ENCODE measurements at regions not wholly inside any gene's neighbourhood (a gene's known extent, or its start where the extent isn't known, plus 50 kb on each side); places are given as distances from the start of the nearest gene placed in this dataset.

DNA sequence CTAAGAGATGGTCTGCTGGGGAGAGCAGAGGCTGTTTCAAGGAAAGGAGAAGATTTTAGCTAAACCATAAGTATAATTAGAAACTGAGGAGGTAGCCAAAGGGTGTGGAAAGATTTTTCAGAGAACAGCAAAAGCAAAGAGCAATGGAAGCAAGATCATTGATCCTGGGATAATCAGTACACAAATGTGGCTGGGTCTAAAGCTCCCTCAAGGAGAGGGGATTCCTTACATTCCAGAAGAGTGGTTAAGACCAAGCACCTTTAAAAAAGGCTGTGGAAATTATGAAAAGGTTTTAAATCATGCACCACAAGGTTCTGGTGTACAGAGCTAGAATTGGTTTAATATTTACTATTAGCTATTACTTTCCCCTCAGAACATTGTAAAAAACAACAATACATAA lies 246.0 kb upstream of the UBE2E3 start:
- DNase-seq: no peak

DNA sequence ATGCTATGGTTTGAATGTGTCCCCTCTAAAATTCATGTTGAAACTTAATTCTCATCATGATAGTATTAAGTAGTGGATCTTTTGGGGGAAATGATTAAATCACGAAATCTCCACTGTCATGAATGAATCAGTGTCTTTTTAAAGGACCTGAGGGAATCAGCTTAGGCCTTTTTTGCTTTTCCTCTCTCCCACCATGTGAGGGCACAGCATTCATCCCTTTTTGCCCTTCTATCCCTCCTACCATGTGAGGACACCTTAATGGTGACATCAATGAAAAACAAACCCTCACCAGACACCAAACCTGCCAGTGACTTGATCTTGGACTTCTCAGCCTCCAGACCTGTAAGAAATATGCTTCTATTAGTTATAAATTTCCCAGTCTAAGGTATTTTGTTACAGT lies 247.1 kb upstream of the UBE2E3 start:
- no peak for DNase-seq

DNA sequence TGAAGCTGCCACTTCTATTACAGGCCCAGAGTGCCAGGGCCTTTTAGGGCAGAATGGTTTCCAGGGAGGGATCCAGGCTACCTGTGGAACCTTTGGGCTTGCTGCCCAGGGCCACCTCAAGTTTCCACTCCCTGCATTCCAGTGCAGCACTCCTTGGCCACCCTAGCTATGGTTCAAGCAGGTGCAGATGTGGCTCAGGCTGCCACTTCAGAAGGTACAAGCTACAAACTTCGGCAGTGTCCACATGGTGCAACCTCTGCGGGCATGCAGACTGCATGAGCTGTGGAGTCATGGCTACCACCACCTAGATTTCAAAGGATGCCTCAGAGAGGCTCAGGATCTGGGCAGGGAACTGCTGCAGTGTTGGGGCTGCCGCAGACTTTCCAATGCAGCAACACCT lies 248.1 kb upstream of the UBE2E3 start:
- DNase-seq: no peak

DNA sequence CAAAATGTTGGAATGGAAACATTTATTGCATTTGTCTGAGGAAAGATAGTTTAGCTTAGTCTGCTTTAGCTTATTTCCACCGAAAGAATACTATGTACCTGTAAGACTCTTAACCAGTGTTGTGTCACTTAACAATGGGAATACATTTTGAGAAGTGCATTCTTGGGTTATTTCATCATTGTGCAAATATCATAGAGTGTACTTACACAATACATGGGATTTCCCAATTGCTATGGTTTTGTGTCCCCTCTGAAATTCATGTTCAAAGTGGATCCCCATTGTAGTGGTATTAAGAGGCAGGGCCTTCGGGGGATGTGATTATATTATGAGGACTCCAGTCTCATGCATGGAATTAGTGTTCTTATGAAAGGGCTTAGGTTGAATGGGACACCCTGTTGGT lies 249.4 kb upstream of the UBE2E3 start:
- DNase-seq: no peak

DNA sequence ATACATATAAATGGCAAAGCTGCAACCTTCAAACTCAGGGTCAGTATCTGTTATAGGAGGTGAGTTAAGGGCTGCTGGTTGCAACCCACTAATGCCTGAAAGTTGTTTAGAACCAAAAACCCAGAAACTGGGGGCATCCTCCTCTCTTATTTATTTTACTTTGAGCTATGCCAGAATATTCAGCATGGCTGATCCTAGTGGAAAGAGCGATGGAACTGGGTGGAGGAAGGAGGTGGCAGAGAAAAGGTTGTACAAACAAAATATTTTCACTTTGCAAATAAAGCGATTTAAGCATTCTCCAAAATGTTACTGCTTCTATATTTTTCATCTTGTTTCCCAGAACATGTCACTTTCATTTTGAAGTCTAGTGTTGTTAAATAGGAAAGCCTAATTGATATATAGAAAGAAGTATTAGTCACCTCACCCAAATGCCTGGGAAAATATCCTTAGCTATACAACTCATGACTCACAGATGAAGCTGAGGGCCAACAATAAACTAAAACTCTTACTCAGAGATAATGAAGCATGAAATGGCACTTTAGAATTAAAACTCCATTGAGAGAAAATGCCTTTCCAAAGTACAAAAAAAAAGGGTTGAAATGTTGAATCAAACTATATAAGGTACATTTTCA lies 251.4 kb upstream of the UBE2E3 start:
- no peak for DNase-seq

DNA sequence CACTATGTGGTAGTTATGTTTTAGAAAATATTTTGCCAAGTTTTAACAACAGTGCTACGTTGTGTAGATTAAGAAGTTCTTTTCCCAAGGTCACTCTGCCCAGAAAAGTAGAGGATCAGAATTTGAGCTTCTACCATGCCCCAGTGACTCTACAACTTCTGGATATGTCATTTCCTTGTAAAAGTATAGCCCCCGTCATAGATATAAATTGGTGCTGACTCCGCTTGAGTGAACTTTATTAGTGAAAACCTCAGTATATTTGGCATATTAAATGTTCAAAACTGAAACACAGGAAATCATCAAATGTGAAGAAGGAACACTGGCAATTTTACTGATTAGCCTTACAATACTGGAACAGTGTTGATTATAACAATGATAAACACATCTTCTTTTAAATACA lies 256.7 kb upstream of the UBE2E3 start:
- DNase-seq: no peak

DNA sequence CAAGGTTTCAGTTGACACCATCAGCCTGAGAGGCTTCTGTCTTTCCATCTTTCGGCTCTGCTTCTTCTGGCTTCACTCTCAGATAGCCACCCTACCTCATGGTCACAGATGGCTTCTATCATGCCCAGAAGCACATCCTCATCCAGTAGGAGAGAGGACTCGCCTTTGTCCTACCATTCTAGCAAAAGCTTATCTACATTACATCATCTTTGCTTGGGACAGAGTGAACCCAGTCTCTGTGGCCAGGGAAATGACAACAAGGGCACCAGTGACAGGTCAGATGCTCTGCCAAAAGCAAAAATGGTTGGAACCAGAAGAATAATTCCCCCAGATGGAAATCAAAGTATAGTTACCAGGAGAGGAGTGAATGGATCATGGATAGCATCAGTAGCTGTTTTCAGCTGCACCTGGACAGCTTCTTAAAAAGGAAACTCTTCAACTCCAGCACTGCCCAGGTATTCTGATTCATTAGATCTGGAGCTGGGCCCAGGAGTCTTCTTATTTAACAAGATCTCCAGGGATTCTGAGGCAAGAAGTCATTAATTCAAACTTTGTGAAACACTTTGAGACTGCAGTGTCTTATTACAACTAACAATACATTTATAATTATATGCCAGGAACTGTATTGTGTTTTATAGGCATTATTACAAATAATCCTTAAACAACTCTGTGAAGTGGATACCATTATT lies 257.7 kb upstream of the UBE2E3 start:
- no peak for DNase-seq

DNA sequence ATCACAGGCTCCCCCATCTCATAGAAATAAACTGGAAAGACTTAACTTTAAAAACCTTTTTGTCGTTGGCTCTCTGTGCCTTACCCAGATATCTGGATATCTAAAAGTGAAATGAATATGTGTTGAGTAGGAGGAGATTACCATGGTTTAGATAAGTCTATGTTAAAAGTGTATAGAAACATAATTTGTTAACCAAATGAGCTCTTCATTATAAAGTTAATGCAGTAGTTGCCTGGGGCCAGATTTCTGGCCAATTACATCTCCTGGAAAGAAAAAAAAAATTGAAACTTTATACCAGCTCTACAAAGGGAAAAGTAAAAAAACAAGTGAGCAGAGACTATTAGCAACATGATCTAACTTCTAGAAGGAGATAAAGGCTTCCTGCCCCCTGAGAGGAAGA lies 259.6 kb upstream of the UBE2E3 start:
- DNase-seq: no peak

DNA sequence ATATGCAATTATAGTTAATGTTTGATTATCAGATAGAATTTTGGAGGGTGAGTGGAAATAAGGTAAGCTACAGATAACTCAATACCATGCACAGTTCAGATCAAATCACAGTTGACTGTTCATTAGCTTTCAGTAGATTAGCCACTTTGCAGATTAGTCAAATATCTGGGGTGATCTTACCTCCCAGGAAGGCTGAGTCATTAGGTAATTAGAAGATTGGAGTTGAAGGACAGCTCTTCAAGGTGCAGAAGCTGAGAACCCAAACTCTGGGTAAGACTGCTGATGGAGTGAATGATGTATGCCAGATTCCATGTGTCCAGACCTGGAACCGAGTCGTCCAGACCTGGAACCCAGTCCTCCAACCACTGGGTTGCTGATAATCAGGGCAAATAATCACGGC lies 262.8 kb upstream of the UBE2E3 start:
- DNase-seq: no peak

DNA sequence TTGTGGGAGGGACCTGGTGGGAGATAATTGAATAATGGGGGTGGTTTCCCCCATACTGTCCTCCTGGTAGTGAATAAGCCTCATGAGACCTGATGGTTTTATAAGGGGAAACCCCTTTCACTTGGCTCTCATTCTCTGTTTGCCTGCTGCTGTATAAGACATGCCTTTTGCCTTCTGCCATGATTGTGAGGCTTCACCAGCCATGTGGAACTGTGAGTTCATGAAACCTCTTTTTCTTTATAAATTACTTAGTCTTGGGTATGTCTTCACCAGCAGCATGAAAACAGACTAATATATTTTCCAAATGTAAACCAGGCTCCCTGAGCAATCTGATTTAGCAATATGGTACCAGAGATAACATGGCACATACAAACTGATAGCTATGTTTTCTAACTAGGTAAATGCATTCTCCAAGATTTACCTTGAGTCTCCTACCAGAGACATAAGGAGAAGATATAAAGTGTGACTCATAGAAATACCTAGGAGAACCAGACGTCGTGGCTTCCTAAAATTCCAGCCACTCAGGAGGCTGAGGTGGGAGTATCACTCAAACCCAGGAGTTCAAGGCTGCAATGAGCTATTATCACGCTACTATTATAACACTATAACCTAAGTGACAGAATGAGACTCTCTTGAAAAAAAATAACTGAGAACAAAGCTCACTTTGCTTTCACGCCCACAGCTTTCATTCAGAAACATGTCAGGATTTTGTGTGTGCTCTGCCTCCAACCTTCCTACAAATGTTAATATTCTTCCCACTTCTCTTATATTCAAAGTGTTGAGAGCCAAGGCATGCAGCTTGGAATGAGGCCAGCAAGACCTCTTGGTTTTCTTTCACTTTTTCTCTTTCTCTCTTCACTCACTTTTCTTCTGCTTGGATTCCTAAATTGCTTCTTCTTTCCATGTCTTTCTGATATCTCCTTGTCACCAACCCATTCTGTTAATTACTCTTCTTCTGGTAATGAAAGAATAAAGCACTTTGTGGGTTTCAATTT lies 263.9 kb upstream of the UBE2E3 start:
- no peak for DNase-seq

DNA sequence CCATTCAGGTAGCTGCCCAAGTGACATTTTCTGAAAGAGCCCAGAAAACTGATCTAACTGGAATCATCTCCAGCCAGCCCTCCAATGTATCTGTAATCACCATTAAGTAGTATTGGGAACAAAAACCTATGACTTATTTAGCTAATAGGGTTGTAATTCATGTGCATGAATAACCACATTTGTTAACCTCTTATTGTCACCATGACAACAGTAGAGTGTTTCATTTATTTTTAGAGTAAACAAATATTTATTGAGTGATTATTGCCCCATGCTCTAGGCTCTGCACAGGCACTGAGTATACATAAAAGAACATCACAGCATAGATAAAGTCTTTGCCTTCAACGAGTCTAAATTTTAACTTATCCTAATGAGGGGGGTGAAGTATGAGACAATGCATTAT lies 265.4 kb upstream of the UBE2E3 start:
- DNase-seq: no peak

DNA sequence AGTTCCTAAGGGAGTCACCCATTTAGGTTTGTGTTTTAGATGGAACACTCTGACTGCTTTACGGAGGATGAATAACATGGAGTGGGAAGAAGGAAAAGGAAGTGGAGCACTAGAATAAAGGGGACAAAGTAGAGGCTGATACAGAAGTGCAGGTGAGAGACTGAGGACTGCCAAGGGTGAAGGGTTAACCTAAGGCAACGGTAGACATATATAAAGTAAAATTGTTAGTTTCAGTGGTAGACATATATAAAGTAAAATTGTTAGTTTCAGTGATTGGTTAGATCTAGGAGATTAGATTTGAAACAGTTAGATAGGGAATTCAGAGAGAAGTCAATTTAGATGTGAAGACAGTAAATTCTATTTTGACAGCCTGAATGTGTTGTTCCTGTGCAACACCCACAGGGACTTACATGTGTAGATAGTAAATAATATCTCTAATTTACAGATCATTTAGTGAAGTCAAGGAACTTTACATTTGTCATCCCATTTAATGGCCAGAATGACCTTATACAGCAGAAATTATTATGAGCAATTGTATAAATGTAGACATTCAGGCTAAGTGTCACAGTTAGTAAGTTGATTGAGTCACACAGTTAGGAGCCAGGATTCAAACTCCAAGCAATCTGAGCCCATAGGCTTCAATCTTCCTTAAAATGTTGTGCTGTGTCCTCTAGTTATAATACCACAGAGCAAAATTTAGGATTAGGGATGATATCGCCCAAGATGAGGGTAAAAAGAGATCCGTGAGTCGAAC lies 270.8 kb upstream of the UBE2E3 start:
- no peak for DNase-seq

DNA sequence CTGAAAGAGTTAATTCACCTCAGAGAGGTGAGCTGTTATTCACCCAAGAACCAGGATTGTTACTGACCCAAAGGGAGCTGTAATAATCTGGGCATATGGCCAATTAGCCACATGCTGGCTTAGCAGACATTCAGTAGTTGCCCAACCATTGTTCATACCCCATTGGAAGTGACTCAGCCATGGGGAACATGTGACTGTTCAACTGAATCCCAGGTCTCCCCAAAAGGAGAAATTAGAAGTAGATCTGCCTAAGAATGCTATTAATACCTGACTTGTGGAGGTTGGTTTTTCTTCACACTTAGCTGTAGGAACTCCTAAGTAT lies 272.6 kb upstream of the UBE2E3 start:
- no peak for DNase-seq

DNA sequence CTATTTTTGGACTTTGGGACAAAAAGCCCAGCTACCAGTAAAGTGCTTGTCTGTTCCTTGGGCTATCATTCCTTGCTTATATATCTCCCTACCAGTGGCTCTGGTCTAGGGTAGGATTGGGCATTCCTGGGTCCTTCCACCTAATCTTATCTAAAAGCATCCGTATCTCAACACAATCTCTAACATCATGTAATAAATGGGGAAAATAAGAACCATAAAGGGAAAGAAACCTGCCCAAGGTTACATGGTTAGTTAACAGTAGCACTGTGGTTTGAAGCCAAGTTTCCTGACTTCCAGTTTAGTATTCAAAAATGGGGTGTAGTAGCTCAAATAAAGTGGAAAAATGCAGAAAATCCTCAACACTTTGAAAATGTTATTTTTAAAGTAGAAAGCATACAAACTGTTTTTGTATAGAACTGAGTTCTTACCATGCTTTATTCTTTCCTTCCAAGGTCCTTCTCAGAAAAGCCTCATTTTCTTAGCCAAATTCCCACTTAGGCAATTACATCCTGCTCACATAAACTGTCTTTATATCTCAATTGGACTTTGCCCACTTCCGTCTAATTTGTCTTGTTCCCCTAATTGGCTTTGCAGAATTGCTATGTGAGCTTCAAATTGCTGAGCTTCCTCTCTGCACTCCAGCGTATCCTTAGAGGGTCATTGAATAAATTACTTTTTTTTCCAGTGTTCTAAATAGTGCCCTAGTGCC lies 273.1 kb upstream of the UBE2E3 start:
- DNase-seq: no peak

DNA sequence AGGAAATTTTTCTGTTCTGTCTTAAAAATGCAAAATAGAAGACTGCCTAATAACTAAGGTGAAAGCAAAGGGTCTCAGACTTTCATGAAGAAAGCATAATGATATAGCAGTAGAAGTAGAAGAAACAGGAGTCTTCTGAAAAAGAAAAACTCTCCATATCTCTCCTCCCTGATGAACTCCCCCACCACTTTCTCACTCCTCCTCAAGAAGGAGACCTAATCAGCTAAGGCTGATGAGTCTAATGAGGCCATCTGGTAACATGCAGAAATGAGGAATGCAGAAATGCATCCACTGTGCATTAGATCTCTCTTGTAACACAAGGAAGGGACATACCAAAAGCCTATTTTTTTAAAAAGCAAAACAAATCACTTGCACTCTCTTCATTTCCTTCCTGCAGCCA lies 273.7 kb upstream of the UBE2E3 start:
- no peak for DNase-seq

DNA sequence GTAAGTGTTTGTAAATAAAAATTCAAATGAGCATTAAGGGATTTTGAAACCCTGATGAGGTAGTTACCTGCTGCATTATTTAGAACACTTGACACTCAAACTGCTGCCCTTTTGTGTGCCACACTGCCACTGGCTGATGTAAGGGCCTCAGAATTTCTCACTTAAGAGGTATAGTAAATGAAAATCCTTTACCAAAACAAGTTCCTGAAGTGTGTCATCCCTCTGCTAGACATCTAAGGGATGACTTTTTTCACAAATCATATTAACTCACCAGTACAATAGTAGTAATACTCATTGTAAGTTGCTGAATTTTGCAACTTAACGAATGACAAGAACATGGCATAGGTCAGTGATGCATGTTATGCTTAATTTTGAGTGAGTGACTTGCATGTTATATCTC lies 274.9 kb upstream of the UBE2E3 start:
- DNase-seq: no peak

DNA sequence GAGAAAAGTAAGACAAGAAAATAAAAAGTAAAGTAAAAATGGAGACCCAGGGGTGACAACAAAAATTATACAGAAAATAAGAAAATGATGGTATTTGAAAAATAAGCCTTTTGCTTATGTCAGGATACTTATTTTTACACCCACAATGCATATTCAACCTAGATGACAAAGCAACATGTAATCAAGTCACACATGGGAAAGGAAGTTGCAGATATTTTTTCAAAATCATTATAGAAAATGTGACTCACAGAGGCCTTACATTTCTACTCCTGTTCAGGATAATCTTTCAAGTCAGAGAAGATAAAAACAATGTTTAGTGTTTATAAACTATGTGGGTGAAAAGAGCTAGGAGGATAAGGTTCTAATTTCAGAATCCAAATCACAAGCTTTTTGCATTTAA lies 275.3 kb upstream of the UBE2E3 start:
- DNase-seq: no peak

DNA sequence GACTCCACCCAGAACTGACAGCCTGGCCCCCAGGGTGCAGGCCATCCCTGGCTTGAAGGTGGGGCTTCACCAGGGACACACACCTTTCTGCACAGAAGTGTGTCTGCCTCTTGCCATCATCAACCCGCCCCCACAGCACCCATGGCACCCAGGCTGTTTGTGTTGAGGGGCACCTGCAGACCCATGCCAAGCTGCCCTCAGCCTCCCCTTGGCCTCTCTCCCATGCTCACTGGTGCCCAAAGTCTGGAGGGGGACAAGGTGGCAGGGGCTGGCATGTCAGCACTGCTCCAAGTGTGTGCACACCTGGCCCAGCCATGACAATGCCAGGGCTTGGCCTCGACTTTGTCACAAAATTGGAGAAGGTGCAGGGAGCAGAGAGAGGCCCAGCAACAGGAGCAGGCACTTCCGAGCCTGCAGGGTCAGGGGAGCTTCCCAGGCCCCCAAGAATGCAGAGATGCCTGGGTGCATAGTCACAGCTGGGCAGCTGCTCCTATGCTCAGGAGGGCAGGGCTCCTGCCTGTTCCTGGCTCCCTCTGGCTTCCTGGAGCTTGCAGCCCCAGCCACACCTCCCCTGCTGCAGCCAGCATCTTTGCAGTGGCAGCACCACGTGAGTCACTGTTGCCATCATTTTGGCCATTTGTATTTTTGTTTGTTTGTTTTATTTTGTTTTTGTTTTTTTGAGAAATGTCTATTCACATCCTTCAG lies 280.6 kb upstream of the UBE2E3 start:
- DNase-seq: no peak

DNA sequence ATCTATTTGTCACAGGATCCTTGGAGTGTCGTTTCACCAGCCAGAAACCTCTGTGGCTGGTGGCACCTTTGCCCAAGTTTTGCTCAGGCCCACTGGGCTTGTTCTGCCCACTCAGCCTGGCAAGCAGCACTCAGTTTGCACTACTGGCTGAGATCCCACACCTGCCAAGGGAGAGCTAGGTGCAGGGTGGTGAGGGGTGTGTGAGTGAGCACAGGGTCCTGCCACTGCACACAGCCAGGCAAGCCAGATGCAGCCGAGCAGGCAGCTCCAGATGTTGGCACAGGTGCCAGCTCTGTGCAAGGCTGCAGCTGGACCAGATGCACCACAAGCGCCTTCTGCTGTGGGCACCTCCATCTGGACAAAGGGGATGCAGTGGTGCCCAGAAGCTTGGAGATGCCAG lies 281.7 kb upstream of the UBE2E3 start:
- no peak for DNase-seq

DNA sequence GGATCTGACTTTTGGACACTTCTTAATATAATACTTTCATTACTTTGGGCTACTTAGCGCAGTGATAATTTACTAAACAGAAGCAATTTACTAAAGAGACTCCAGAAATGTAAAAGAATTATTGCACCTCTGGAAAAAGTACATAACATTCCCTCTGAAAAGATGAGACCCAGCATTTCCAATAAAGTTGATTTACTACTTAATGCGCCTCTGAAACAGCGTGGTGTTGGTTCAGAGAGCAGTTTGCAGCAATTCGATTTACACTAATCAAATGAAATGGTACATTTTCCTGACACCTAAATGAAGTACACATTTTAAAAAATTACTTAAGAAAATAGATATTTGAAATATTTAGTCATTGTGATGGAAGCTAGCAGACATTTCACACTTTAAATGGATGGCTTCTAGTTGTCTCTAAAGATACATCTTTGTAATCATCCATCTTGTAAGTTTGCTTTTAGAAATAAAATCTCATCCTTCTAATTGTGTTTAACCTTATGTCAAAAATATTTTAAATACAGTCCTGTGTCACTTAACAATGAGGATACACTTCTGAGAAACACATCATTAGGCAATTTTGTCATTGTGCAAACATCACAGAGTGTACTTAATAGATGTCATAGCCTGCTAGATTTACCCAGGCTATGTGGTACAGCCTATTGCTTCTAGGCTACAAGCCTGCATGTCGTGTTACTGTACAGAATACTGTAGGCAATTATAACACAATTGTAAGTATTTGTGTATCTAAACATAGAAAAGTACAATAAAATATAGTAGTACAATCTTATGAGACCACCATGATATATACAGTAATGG lies 284.6 kb upstream of the UBE2E3 start:
- DNase-seq: no peak
